MCF 10A (cell line): ENCODE measurements at regions not wholly inside any gene's neighbourhood (a gene's known extent, or its start where the extent isn't known, plus 50 kb on each side); places are given as distances from the start of the nearest gene placed in this dataset.

ENCODE experiments used
- BruUV-seq: library from RNA; stranded (reverse); fragments of 400-500 nt; replicated peaks from 2 replicates; lab custom pipeline; 2021; lab: Mats Ljungman, UMichigan
- CTCF ChIA-PET: fragments of 300-600 bp; sonication (Branson Sonifier 250); formaldehyde crosslinking; extraction: SDS; loops from one replicate; lab custom pipeline; 2021; ENCODE audit warnings: antibody characterized with exemption, inconsistent platforms; lab: Yijun Ruan, JAX
- POLR2A ChIA-PET: fragments of 300-600, 350-650 bp; sonication (Branson Sonifier 250); formaldehyde crosslinking; extraction: SDS; loops from one replicate; lab custom pipeline; 2020; ENCODE audit warnings: antibody characterized with exemption, inconsistent platforms; lab: Yijun Ruan, JAX
- DNase-seq: peaks from one replicate; pipeline ENCODE4 v3.0.0-alpha.2; 2018; ENCODE audit not compliant: unreplicated experiment
- H3K27ac Mint-ChIP-seq: one replicate; pipeline ENCODE4 v1.8.0; 2022; ENCODE audit warnings: mild to moderate bottlenecking, low read depth, mixed read lengths; ENCODE audit not compliant: unreplicated experiment
- H3K27me3 Mint-ChIP-seq: one replicate; pipeline ENCODE4 v1.8.0; 2022; ENCODE audit warnings: mixed read lengths; ENCODE audit not compliant: insufficient read depth, unreplicated experiment
- H3K36me3 Mint-ChIP-seq: one replicate; pipeline ENCODE4 v1.8.0; 2022; ENCODE audit warnings: mild to moderate bottlenecking, moderate library complexity, mixed read lengths; ENCODE audit not compliant: insufficient read depth, unreplicated experiment
- H3K4me1 Mint-ChIP-seq: one replicate; pipeline ENCODE4 v1.8.0; 2022; ENCODE audit warnings: mixed read lengths; ENCODE audit not compliant: insufficient read depth, unreplicated experiment
- H3K4me3 Mint-ChIP-seq: one replicate; pipeline ENCODE4 v1.8.0; 2022; ENCODE audit warnings: mild to moderate bottlenecking, moderate library complexity, mixed read lengths; ENCODE audit not compliant: unreplicated experiment
- H3K9me3 Mint-ChIP-seq: one replicate; pipeline ENCODE4 v1.8.0; 2022; ENCODE audit warnings: mixed read lengths; ENCODE audit not compliant: unreplicated experiment
- CTCF ChIP-seq: fragments of 200-600 bp; IDR thresholded peaks from one replicate; pipeline ENCODE4 v1.8.0; 2022; ENCODE audit warnings: antibody characterized with exemption, mild to moderate bottlenecking; ENCODE audit not compliant: unreplicated experiment
- intact Hi-C: fragments of 100-400 bp; cut with micrococcal nuclease; formaldehyde crosslinking; loops from 2 replicates; pipeline ENCODE4 v1.14.1; 2022

- ChIA-PET POLR2A (no interaction called here), CTCF (interaction anchor here (0.6 to 1.1 kb wide), 2 partner anchors 275 to 318 kb away, joined by 3 to 4 read pairs; no protein-coding TSS in a partner anchor)
Observed at GRCh38 chr2:71830497-71831192, 317.0 kb downstream of the CYP26B1 start.

GRCh38 chr2:71829008-71829407 is 318.7 kb downstream of the CYP26B1 start:
- H3K4me3 Mint-ChIP-seq = no peak overlapping the region
- intact Hi-C loops = no loop called here
- CTCF ChIA-PET = no interaction called here
- peaks cover 9% of the 10 kb centered on the region for H3K4me1 Mint-ChIP-seq
- H3K36me3 Mint-ChIP-seq = no peaks in the 10 kb centered on the region
- POLR2A ChIA-PET = no interaction called here
- H3K9me3 Mint-ChIP-seq = no peaks in the 10 kb centered on the region
- DNase-seq = no peak
- no peak for TF ChIP-seq CTCF
- peaks cover 12% of the 10 kb centered on the region for H3K27me3 Mint-ChIP-seq
- BruUV-seq = no TSS peak
- no peak overlapping the region for H3K27ac Mint-ChIP-seq

More at GRCh38 chr2:71830497-71831192, 317.0 kb downstream of the CYP26B1 start:
- Mint-ChIP-seq H3K36me3 (no peaks in the 10 kb centered on the region), H3K27ac (no peak overlapping the region), H3K4me1 (no peaks in the 10 kb centered on the region), H3K27me3 (peaks cover 9% of the 10 kb centered on the region), H3K4me3 (no peak overlapping the region), H3K9me3 (no peaks in the 10 kb centered on the region)
- no peak for TF ChIP-seq CTCF
- intact Hi-C loops = no loop called here
- no peak for DNase-seq
- BruUV-seq = no TSS peak

GRCh38 chr2:71827973-71828372 is 319.7 kb downstream of the CYP26B1 start:
- Mint-ChIP-seq H3K36me3 (no peaks in the 10 kb centered on the region), H3K4me3 (no peak overlapping the region), H3K4me1 (peaks cover 10% of the 10 kb centered on the region), H3K27me3 (peaks cover 12% of the 10 kb centered on the region), H3K9me3 (no peaks in the 10 kb centered on the region), H3K27ac (no peak overlapping the region)
- DNase-seq = no peak
- ChIA-PET POLR2A (no interaction called here), CTCF (no interaction called here)
- TF ChIP-seq CTCF = no peak
- no TSS peak for BruUV-seq
- intact Hi-C loops = no loop called here

- H3K27ac Mint-ChIP-seq = no peak overlapping the region
- H3K9me3 Mint-ChIP-seq = no peaks in the 10 kb centered on the region
- H3K27me3 Mint-ChIP-seq = peaks cover 12% of the 10 kb centered on the region
- POLR2A ChIA-PET = no interaction called here
- TF ChIP-seq CTCF = no peak
- no TSS peak for BruUV-seq
- no peaks in the 10 kb centered on the region for H3K36me3 Mint-ChIP-seq
- CTCF ChIA-PET = no interaction called here
- DNase-seq = no peak
- peaks cover 10% of the 10 kb centered on the region for H3K4me1 Mint-ChIP-seq
- intact Hi-C loops = no loop called here
- H3K4me3 Mint-ChIP-seq = no peak overlapping the region
Observed at GRCh38 chr2:71827524-71827901, 320.1 kb downstream of the CYP26B1 start.
